ENCODE measurements at regions not wholly inside any gene's neighbourhood (a gene's known extent, or its start where the extent isn't known, plus 50 kb on each side); places are given as distances from the start of the nearest gene placed in this dataset.

DNA sequence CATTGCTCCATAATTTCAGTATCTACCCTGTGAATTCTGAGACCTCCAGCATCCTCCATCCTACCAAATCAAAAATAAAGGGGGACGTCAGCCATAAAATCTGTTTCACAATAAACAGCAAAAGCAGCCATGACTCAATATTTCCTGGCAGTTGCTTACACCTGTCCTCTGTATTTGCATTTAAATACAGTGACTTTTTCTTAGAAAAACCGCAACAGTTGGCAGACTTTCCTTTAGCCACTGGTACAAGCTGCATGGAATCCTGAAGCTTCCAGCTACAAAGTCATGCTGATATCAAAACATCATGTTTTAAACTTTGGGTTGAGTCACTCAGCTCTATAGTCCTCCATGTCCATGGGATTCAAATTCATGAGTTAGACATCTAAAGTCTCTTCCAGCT is 278.0 kb upstream of the KAZN start:
- Histone ChIP-seq H3K27me3 (peaks cover 0 to 29% (median 0%) of the 10 kb centered on the region in 7 donors), H3K36me3 (no peaks in the 10 kb centered on the region), H3K9me3 (peaks cover 0 to 7% (median 0%) of the 10 kb centered on the region in 11 donors), H3K4me1 (no peaks in the 10 kb centered on the region), H3K4me3 (no peak overlapping the region), H3K27ac (no peak overlapping the region)
- TF ChIP-seq, protein P1, sequence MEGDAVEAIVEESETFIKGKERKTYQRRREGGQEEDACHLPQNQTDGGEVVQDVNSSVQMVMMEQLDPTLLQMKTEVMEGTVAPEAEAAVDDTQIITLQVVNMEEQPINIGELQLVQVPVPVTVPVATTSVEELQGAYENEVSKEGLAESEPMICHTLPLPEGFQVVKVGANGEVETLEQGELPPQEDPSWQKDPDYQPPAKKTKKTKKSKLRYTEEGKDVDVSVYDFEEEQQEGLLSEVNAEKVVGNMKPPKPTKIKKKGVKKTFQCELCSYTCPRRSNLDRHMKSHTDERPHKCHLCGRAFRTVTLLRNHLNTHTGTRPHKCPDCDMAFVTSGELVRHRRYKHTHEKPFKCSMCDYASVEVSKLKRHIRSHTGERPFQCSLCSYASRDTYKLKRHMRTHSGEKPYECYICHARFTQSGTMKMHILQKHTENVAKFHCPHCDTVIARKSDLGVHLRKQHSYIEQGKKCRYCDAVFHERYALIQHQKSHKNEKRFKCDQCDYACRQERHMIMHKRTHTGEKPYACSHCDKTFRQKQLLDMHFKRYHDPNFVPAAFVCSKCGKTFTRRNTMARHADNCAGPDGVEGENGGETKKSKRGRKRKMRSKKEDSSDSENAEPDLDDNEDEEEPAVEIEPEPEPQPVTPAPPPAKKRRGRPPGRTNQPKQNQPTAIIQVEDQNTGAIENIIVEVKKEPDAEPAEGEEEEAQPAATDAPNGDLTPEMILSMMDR (IDR thresholded peaks at IDR 0.05) = no peak
- ATAC-seq = no peak
- WGBS, 2 donors = 62 to 66% methylated on average over 2 of the region's 2 CpGs
- DNase-seq = no peak
- intact Hi-C loops (cut with DNase I) = no loop called here

DNA sequence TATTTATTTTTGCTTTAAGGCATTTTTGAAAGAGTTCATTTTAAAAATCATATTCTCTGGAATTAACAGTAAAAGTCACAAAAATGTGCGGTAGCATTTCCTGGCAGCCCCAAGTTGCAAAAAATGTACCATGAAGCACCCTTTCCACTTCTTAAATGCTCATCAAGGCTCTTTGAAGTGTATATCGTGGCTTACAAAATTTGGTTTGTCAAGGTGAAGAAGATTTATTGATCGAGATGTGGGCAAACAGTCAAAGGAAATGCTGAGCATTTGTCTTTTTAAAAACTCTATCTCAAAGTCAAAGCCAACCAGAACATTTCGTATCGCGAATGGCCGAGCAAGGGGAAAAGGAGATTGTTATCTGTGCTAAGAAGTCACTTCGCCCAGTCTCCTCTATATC is 277.5 kb upstream of the KAZN start:
- 80 to 82% methylated on average over 8 of the region's 8 CpGs for WGBS, 2 donors
- intact Hi-C loops (cut with DNase I) = no loop called here
- Histone ChIP-seq H3K36me3 (no peaks in the 10 kb centered on the region), H3K9me3 (peaks cover 0 to 6% (median 0%) of the 10 kb centered on the region in 11 donors), H3K27me3 (peaks cover 0 to 34% (median 0%) of the 10 kb centered on the region in 7 donors), H3K4me3 (no peak overlapping the region), H3K27ac (no peak overlapping the region), H3K4me1 (no peaks in the 10 kb centered on the region)
- ATAC-seq (no peak), DNase-seq (no peak)
- TF ChIP-seq, protein P1 (IDR thresholded peaks at IDR 0.05) = no peak

DNA sequence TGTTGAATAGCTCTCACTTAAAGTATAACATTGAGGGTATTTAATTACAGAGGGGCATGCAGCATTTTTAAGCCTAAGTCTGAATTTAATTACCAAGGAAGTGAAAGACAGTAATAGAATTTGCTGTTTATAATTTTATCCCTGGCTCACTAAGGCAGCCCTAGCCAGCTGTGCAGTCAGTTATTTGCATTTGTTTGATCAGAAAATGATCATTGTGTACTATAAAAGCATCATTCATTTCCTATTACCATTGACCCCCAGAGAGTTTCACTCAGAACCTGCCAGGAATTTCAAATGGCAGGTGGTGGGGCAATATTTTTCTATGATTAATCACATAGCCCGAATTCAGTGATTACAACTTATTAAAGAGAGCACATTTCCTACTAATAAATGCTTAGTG is 277.1 kb upstream of the KAZN start:
- Histone ChIP-seq H3K27ac (no peak overlapping the region), H3K27me3 (peaks cover 0 to 34% (median 0%) of the 10 kb centered on the region in 7 donors), H3K4me3 (no peak overlapping the region), H3K9me3 (peaks cover 0 to 5% (median 0%) of the 10 kb centered on the region in 11 donors), H3K36me3 (no peaks in the 10 kb centered on the region), H3K4me1 (no peaks in the 10 kb centered on the region)
- WGBS, 2 donors = 63 to 79% methylated on average over 1 of the region's 1 CpG
- no peak for DNase-seq
- intact Hi-C loops (cut with DNase I) = no loop called here
- TF ChIP-seq, protein P1 (IDR thresholded peaks at IDR 0.05) = no peak
- ATAC-seq = no peak

DNA sequence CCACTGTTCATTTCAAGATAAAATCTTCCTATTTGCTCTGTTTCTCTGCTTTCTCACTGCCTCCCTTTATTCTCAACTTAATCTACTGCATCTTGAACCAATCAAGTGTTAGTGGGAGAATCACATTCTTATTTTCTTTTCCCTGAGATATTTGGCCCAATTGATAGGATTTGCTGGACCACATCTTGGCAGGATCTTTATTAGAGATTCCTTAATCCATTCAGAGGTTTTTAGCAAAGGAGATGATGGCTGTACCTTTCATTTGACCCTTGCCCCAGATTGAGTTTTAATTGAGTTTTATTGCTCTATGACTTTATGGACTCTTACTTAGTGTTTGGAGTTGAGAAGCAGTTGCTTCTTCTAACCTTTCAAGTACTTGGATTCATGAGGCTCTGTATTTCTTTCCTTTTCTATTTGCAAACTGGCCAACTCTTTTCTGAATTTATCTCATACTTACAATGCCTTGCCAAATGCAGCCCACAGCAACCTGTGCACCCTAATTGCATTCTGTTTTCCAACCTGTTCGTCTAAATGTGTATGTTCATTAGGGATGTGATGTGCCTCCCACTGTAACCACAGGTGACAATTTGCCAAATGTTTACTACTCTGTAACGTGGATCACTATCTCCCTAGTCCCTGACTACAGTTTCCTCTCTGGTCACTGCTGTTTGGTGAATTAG is 274.8 kb upstream of the KAZN start:
- Histone ChIP-seq H3K27ac (no peak overlapping the region), H3K4me3 (no peak overlapping the region), H3K36me3 (no peaks in the 10 kb centered on the region), H3K27me3 (peaks cover 0 to 43% (median 4%) of the 10 kb centered on the region in 7 donors), H3K4me1 (no peaks in the 10 kb centered on the region), H3K9me3 (peaks cover 0 to 5% (median 0%) of the 10 kb centered on the region in 11 donors)
- DNase-seq (no peak), ATAC-seq (no peak)
- intact Hi-C loops (cut with DNase I) = no loop called here
- TF ChIP-seq, protein P1 (IDR thresholded peaks at IDR 0.05) = no peak
- WGBS, 2 donors = 53 to 60% methylated on average over 2 of the region's 2 CpGs

All from heart right ventricle (tissue), 16 donors.